ENCODE measurements at regions not wholly inside any gene's neighbourhood (a gene's known extent, or its start where the extent isn't known, plus 50 kb on each side); places are given as distances from the start of the nearest gene placed in this dataset.
"Not testable (repeated sequence)": the region's sequence is repeated elsewhere in the genome, so short reads cannot be mapped to it uniquely, and the experiment has no call there.

DNA sequence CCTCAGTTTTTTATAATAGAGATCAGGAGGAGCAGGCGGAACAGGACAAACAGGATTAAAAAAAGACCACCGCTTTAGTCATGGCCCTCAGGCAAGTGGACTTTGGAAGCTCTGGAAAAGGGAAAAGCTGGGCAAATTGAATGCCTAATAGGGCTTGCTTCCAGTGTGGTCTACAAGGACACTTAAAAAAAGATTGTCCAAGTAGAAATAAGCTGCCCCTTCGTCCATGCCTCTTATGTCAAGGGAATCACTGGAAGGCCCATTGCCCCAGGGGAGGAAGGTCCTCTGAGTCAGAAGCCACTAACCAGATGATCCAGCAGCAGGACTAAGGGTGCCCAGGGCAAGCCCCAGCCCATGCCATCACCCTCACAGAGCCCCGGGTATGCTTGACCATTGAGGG is 175.5 kb downstream of the RAD51AP2 start:
- TF ChIP-seq CTCF, POLR2A (IDR thresholded peaks at IDR 0.05): not testable (repeated sequence)

All from esophagus squamous epithelium (tissue), 4 donors.